HG02870 (cell line): ENCODE measurements at regions not wholly inside any gene's neighbourhood (a gene's known extent, or its start where the extent isn't known, plus 50 kb on each side); places are given as distances from the start of the nearest gene placed in this dataset.
"Not testable (repeated sequence)": the region's sequence is repeated elsewhere in the genome, so short reads cannot be mapped to it uniquely, and the experiment has no call there.

ENCODE experiments used
- ATAC-seq: cut with Tn5 transposase; IDR thresholded peaks from one replicate; pipeline ENCODE4 v1.9.1; 2021; ENCODE audit warnings: mild to moderate bottlenecking, moderate library complexity; ENCODE audit not compliant: unreplicated experiment

DNA sequence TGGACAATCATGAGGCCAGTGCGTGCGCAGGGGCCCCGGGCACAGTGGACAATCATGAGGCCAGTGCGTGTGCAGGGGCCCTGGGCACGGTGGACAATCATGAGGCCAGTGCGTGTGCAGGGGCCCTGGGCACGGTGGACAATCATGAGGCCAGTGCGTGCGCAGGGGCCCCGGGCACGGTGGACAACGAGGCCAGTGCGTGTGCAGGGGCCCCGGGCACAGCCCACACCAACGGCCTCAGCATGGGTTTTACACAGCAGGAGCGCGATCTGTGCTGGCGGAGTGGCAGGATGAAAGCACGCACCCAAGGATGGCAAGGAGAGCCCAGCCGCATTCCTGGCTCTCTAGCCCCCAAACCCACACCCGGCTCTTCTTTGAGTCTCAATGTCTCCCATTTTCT is 78.8 kb downstream of the RFLNA start:
- ATAC-seq = not testable (repeated sequence)

DNA sequence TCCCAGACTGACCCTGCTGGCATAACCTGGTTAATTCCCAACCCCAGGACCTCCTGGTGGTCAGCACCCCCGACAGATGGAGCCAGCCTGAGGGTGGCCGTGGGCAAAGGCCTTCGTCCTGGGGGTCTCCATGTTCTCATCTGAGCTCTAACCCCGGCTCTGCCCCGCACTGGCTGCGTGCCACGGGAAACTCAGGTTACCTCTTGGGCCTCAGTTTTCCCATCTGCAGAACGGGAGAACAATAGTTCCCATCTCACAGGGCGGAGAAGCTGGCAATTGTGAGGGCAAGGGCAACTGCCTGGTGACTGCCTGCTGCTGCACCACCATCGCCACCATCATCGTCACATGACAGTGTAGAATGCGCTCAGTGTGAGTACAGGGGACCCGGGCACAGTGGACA is 77.9 kb downstream of the RFLNA start:
- ATAC-seq = no peak

GRCh38 chr12:124371970-124372555 is 77.2 kb downstream of the RFLNA start:
- no peak for ATAC-seq

DNA sequence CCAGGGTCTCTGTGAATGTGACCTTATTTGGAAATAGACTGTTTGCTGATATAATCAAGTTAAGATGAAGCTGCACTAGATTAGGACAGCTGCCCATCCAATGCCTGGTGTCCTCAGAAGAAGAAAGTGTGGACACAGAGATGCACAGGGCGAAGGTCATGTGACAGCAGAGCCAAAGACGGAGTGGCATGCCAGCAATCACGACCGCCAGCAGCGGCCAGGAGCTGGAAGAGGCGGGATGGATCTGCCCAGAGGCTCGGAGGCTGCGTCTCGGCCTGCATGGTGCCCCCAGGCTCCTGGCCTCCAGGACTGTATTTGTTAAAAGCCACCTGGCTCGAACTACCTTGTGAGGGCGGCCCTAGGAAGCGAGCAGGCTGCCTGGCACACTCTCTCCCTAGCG is 76.5 kb downstream of the RFLNA start:
- ATAC-seq = no peak

- ATAC-seq = no peak
Measured at GRCh38 chr12:124370851-124371250, 76.0 kb downstream of the RFLNA start.

- ATAC-seq = no peak
Measured at GRCh38 chr12:124370384-124370783, 75.5 kb downstream of the RFLNA start.

- no peak for ATAC-seq
Measured at GRCh38 chr12:124369827-124370378, 75.0 kb downstream of the RFLNA start.

- no peak for ATAC-seq
Measured at GRCh38 chr12:124369055-124369826, 74.3 kb downstream of the RFLNA start.

GRCh38 chr12:124368421-124369032 is 73.6 kb downstream of the RFLNA start:
- no peak for ATAC-seq

DNA sequence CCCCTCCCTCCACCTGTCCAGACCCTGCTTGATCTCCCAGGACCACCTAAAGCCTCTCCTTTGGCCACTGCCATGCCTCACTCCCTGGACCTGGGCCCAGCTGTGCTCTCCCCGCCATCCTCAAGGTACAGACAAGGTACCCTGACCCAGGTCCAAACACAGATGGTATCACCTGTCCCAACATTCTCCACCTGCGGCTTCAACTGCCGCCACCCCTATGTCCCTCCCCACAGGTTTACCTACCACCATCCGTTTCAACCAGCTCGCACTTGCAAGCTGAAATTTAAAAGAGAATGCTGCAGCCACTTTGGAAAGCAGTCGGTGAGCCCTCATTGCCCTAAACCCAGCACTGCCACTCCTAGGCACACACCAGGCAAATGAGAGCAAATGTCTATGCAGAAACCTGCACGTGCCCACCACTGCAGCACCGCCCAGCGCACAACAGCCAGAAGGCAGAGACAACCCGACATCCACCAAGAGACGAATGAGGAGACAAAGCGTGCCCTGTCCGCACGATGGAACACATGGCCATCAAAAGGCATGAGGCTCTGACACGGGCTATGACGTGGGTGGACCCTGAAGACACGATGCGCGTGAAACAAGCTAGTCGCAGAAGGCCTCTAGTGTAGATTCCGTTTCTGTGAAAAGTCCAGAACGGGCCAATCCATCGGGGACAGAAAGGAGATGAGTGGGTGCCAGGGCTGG is 71.0 kb downstream of the RFLNA start:
- no peak for ATAC-seq
